ENCODE measurements at regions not wholly inside any gene's neighbourhood (a gene's known extent, or its start where the extent isn't known, plus 50 kb on each side); places are given as distances from the start of the nearest gene placed in this dataset.

GRCh38 chr1:233509526-233509925 is 104.4 kb upstream of the KCNK1 start:
- H3K27me3 ChIP-seq: no peaks in the 10 kb centered on the region
- WGBS (ENCODE audit: low lambda C conversion rate, missing lambda C conversion rate): 55% methylated on average over 3 of the region's 3 CpGs

GRCh38 chr1:233512538-233512937 is 101.4 kb upstream of the KCNK1 start:
- Histone ChIP-seq H3K36me3 (replicated peaks; ENCODE audit: insufficient read depth, low read depth) (no peaks in the 10 kb centered on the region), H3K27me3 (no peaks in the 10 kb centered on the region), H2AFZ (no peak overlapping the region), H4K20me1 (ENCODE audit: insufficient read depth, poor library complexity, severe bottlenecking) (no peaks in the 10 kb centered on the region), H3K9me3 (ENCODE audit: low read depth) (no peaks in the 10 kb centered on the region), H3K79me2 (no peaks in the 10 kb centered on the region), H3K4me2 (no peak overlapping the region), H3K4me3 (no peak overlapping the region), H3K4me1 (ENCODE audit: insufficient read depth) (no peaks in the 10 kb centered on the region), H3K27ac (no peak overlapping the region), H3K9me2 (replicated peaks; ENCODE audit: insufficient read depth) (no peaks in the 10 kb centered on the region)
- TF ChIP-seq CTCF (IDR thresholded peaks at IDR 0.05; ENCODE audit: poor library complexity) (no peak), EZH2phosphoT487 (IDR thresholded peaks at IDR 0.05; ENCODE audit: low read depth, severe bottlenecking, unreplicated experiment) (no peak), EZH2 (IDR thresholded peaks at IDR 0.05; ENCODE audit: borderline replicate concordance) (no peak)
- no peak for DNase-seq (ENCODE audit: low spot score)
- WGBS (ENCODE audit: low lambda C conversion rate, missing lambda C conversion rate): 76% methylated on average over 3 of the region's 3 CpGs

More at GRCh38 chr1:233509526-233509925, 104.4 kb upstream of the KCNK1 start:
- no peaks in the 10 kb centered on the region for H3K36me3 ChIP-seq (replicated peaks; ENCODE audit: insufficient read depth, low read depth)
- no peak overlapping the region for H3K4me3 ChIP-seq
- no peak overlapping the region for H3K27ac ChIP-seq
- H3K4me1 ChIP-seq (ENCODE audit: insufficient read depth): no peaks in the 10 kb centered on the region
- H3K4me2 ChIP-seq: no peak overlapping the region
- no peaks in the 10 kb centered on the region for H4K20me1 ChIP-seq (ENCODE audit: insufficient read depth, poor library complexity, severe bottlenecking)
- H3K79me2 ChIP-seq: no peaks in the 10 kb centered on the region
- no peak overlapping the region for H2AFZ ChIP-seq
- DNase-seq (ENCODE audit: low spot score): no peak
- no peaks in the 10 kb centered on the region for H3K9me2 ChIP-seq (replicated peaks; ENCODE audit: insufficient read depth)
- no peak for TF ChIP-seq CTCF (IDR thresholded peaks at IDR 0.05; ENCODE audit: poor library complexity)
- no peak for TF ChIP-seq EZH2 (IDR thresholded peaks at IDR 0.05; ENCODE audit: borderline replicate concordance)
- no peak for TF ChIP-seq EZH2phosphoT487 (IDR thresholded peaks at IDR 0.05; ENCODE audit: low read depth, severe bottlenecking, unreplicated experiment)
- H3K9me3 ChIP-seq (ENCODE audit: low read depth): no peaks in the 10 kb centered on the region

GRCh38 chr1:233513431-233513830 is 100.5 kb upstream of the KCNK1 start:
- Histone ChIP-seq H3K79me2 (no peaks in the 10 kb centered on the region), H3K27me3 (no peaks in the 10 kb centered on the region), H2AFZ (no peak overlapping the region), H3K4me1 (ENCODE audit: insufficient read depth) (no peaks in the 10 kb centered on the region), H3K4me2 (no peak overlapping the region), H3K9me2 (replicated peaks; ENCODE audit: insufficient read depth) (no peaks in the 10 kb centered on the region), H3K27ac (no peak overlapping the region), H3K9me3 (ENCODE audit: low read depth) (no peaks in the 10 kb centered on the region), H3K36me3 (replicated peaks; ENCODE audit: insufficient read depth, low read depth) (no peaks in the 10 kb centered on the region), H3K4me3 (no peak overlapping the region), H4K20me1 (ENCODE audit: insufficient read depth, poor library complexity, severe bottlenecking) (no peaks in the 10 kb centered on the region)
- no peak for DNase-seq (ENCODE audit: low spot score)
- TF ChIP-seq EZH2phosphoT487 (IDR thresholded peaks at IDR 0.05; ENCODE audit: low read depth, severe bottlenecking, unreplicated experiment) (no peak), EZH2 (IDR thresholded peaks at IDR 0.05; ENCODE audit: borderline replicate concordance) (no peak), CTCF (IDR thresholded peaks at IDR 0.05; ENCODE audit: poor library complexity) (no peak)

- Histone ChIP-seq H3K4me3 (no peak overlapping the region), H2AFZ (no peak overlapping the region), H3K27ac (no peak overlapping the region), H3K79me2 (no peaks in the 10 kb centered on the region), H4K20me1 (ENCODE audit: insufficient read depth, poor library complexity, severe bottlenecking) (no peaks in the 10 kb centered on the region), H3K4me2 (no peak overlapping the region), H3K9me3 (ENCODE audit: low read depth) (no peaks in the 10 kb centered on the region), H3K27me3 (no peaks in the 10 kb centered on the region), H3K36me3 (replicated peaks; ENCODE audit: insufficient read depth, low read depth) (no peaks in the 10 kb centered on the region), H3K9me2 (replicated peaks; ENCODE audit: insufficient read depth) (no peaks in the 10 kb centered on the region), H3K4me1 (ENCODE audit: insufficient read depth) (no peaks in the 10 kb centered on the region)
- WGBS (ENCODE audit: low lambda C conversion rate, missing lambda C conversion rate): 95% methylated on average over 16 of the region's 21 CpGs
- no peak for TF ChIP-seq CTCF (IDR thresholded peaks at IDR 0.05; ENCODE audit: poor library complexity)
- no peak for TF ChIP-seq EZH2phosphoT487 (IDR thresholded peaks at IDR 0.05; ENCODE audit: low read depth, severe bottlenecking, unreplicated experiment)
- TF ChIP-seq EZH2 (IDR thresholded peaks at IDR 0.05; ENCODE audit: borderline replicate concordance): no peak
- no peak for DNase-seq (ENCODE audit: low spot score)
These were observed 98.9 kb upstream of the KCNK1 start for GRCh38 chr1:233514946-233515391.
